ENCODE measurements at regions not wholly inside any gene's neighbourhood (a gene's known extent, or its start where the extent isn't known, plus 50 kb on each side); places are given as distances from the start of the nearest gene placed in this dataset.

DNA sequence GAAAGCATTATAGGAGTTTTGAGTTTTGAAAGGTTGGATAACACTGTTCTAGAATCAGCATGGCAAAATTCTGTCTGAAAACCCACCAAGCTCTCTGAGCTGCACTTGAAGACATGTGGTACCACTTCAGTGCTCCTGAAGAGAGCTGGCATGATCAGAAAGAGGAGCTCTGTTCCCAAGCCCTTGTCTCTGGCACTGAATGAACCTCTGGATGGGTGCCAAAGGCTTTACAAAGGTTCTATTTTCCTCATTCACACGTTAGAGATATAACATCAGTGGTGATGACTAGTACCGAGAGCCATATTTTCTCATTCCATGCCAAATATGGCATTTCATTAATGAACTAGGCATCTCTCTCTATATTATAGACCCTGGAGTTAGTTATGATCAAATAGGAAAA, 301.8 kb upstream of the ID4 start:
- no peak overlapping the region for H2BK15ac ChIP-seq (ENCODE audit: low read length)
- no peak overlapping the region for H2BK120ac ChIP-seq (replicated peaks; ENCODE audit: low read depth, low read length)
- no peak overlapping the region for H2BK5ac ChIP-seq (ENCODE audit: low read depth, low read length)
- no peak overlapping the region for H2BK12ac ChIP-seq (ENCODE audit: low read depth, low read length)
- no peak overlapping the region for H2BK20ac ChIP-seq (ENCODE audit: low read length)
- no peaks in the 10 kb centered on the region for H3K23me2 ChIP-seq (ENCODE audit: low read depth, low read length)
- no peak overlapping the region for H3K18ac ChIP-seq (ENCODE audit: extremely low read depth, low read length)
- H4K91ac ChIP-seq (replicated peaks; ENCODE audit: insufficient read length, low read length): no peak overlapping the region
- H3K4me2 ChIP-seq (ENCODE audit: insufficient read depth in 1 of 2, low read depth in 2 of 2, low read length in 2 of 2): no peak overlapping the region
- DNase-seq (ENCODE audit: low read depth in 1 of 2, low spot score in 2 of 2) (no peak), FAIRE-seq (no peak)
- H3K79me1 ChIP-seq (ENCODE audit: low read depth, low read length): no peaks in the 10 kb centered on the region
- no peaks in the 10 kb centered on the region for H3K79me2 ChIP-seq (ENCODE audit: control insufficient read depth in 1 of 2, insufficient read depth in 2 of 2, low read length in 2 of 2)
- no peaks in the 10 kb centered on the region for H4K20me1 ChIP-seq (replicated peaks in 1 of 2; ENCODE audit: control insufficient read depth in 1 of 2, insufficient read depth in 2 of 2, low read length in 2 of 2)
- H3K9me3 ChIP-seq (ENCODE audit: insufficient read depth in 2 of 2, low read depth in 1 of 2, low read length in 1 of 2): peaks cover 3% of the 10 kb centered on the region in 2 experiments; a peak in 1 of 4 replicates
- H3K27ac ChIP-seq (ENCODE audit: low read depth, low read length): no peak overlapping the region
- no peak overlapping the region for H3K23ac ChIP-seq (ENCODE audit: insufficient read length)
- H2AFZ ChIP-seq (ENCODE audit: low read length): no peak overlapping the region
- no peak overlapping the region for H3K14ac ChIP-seq (ENCODE audit: insufficient read length)
- H3K4ac ChIP-seq (replicated peaks; ENCODE audit: insufficient read length, low read depth, low read length): no peak overlapping the region
- no peak overlapping the region for H3K4me3 ChIP-seq (ENCODE audit: extremely low read depth in 1 of 4, insufficient read depth in 2 of 4, low read depth in 3 of 4, low read length in 4 of 4)
- WGBS, 2 experiments (ENCODE audit: extremely low coverage in 1 of 2, insufficient coverage in 1 of 2, insufficient read length in 1 of 2, insufficient replicate concordance in 2 of 2, low coverage in 1 of 2, low lambda C conversion rate in 2 of 2, missing lambda C conversion rate in 1 of 2): 89% methylated on average over 2 of the region's 2 CpGs; no CpG with 5 or more reads in 1 of the 2 experiments
- H3K56ac ChIP-seq (replicated peaks; ENCODE audit: insufficient read length, low read depth, low read length): no peak overlapping the region
- H4K8ac ChIP-seq (ENCODE audit: extremely low read depth, insufficient read depth, low read length): no peak overlapping the region
- ChIA-PET POLR2A (ENCODE audit: partially characterized antibody) (no interaction called here), CTCF (ENCODE audit: partially characterized antibody) (interaction anchor here (1.6 kb wide), 1 partner anchor 511 kb away, joined by 3 read pairs; no protein-coding TSS in a partner anchor)
- peaks cover 0 to 3% (median under 1%) of the 10 kb centered on the region in 4 experiments; a peak in 2 of 7 replicates for H3K4me1 ChIP-seq (replicated peaks in 1 of 4; ENCODE audit: control insufficient read depth in 3 of 4, insufficient read depth in 4 of 4, low read length in 3 of 4)
- H3K36me3 ChIP-seq (ENCODE audit: control insufficient read depth in 2 of 4, insufficient read depth in 4 of 4, low read length in 3 of 4): no peaks in the 10 kb centered on the region
- H3K9ac ChIP-seq (replicated peaks in 1 of 4; ENCODE audit: extremely low read depth in 1 of 4, low read depth in 3 of 4, low read length in 3 of 4): no peak overlapping the region
- H2AK5ac ChIP-seq (ENCODE audit: low read depth, low read length): no peak overlapping the region
- H4K5ac ChIP-seq (ENCODE audit: insufficient read length, low read depth, low read length): no peak overlapping the region
- H3K27me3 ChIP-seq (replicated peaks in 1 of 4; ENCODE audit: control insufficient read depth in 3 of 4, extremely low read depth in 1 of 4, insufficient read depth in 3 of 4, low read length in 3 of 4): no peaks in the 10 kb centered on the region
- no peak for TF ChIP-seq SRF (IDR thresholded peaks at IDR 0.05; ENCODE audit: low read depth, low read length)
- TF ChIP-seq JUN (IDR thresholded peaks at IDR 0.05; ENCODE audit: low read depth, low read length): no peak
- no peak for TF ChIP-seq KDM5A (IDR thresholded peaks at IDR 0.05; ENCODE audit: low read length)
- TF ChIP-seq JUND (IDR thresholded peaks at IDR 0.05; ENCODE audit: low read length): no peak
- no peak for TF ChIP-seq ZNF274 (IDR thresholded peaks at IDR 0.05; ENCODE audit: borderline replicate concordance, extremely low read depth, low read length)
- no peak for TF ChIP-seq EP300 (IDR thresholded peaks at IDR 0.05; ENCODE audit: borderline replicate concordance in 1 of 2, low read depth in 2 of 2, low read length in 2 of 2)
- no peak for TF ChIP-seq HDAC2 (IDR thresholded peaks at IDR 0.05; ENCODE audit: borderline replicate concordance in 1 of 2, low read depth in 2 of 2, low read length in 2 of 2)
- no peak for TF ChIP-seq SIX5 (IDR thresholded peaks at IDR 0.05; ENCODE audit: low read depth, low read length)
- no peak for TF ChIP-seq TCF12 (IDR thresholded peaks at IDR 0.05; ENCODE audit: low read depth, low read length)
- no peak for TF ChIP-seq BCL11A (IDR thresholded peaks at IDR 0.05; ENCODE audit: low read depth in 2 of 2, low read length in 2 of 2)
- no peak for TF ChIP-seq KDM4A (IDR thresholded peaks at IDR 0.05; ENCODE audit: low read depth, low read length, severe bottlenecking)
- TF ChIP-seq CHD2 (IDR thresholded peaks at IDR 0.05; ENCODE audit: low read length): no peak
- no peak for TF ChIP-seq TAF7 (optimal IDR thresholded peaks at IDR 0.05; ENCODE audit: borderline replicate concordance, low read depth, low read length)
- TF ChIP-seq, protein P1, sequence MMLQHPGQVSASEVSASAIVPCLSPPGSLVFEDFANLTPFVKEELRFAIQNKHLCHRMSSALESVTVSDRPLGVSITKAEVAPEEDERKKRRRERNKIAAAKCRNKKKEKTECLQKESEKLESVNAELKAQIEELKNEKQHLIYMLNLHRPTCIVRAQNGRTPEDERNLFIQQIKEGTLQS (IDR thresholded peaks at IDR 0.05; ENCODE audit: insufficient read depth, low read depth, low read length): no peak

All from H1 (cell line).